Neural progenitor cell (in vitro differentiated cells): ENCODE measurements at regions not wholly inside any gene's neighbourhood (a gene's known extent, or its start where the extent isn't known, plus 50 kb on each side); places are given as distances from the start of the nearest gene placed in this dataset.

Experiments
- DNase-seq: peaks from one replicate; pipeline ENCODE4 v3.0.0-alpha.2; 2016; ENCODE audit warnings: low spot score
- H2AFZ ChIP-seq: fragments of 200-600 bp; sonication (generic); replicated peaks from 2 replicates; pipeline ENCODE4 v1.6.1; 2016; ENCODE audit warnings: antibody characterized with exemption
- H3F3A ChIP-seq: fragments of 200-600 bp; sonication (generic); 2 replicates; pipeline ENCODE4 v1.6.1; 2016; ENCODE audit warnings: antibody characterized with exemption, low read depth
- H3K27ac ChIP-seq: fragments of 200-600 bp; sonication (generic); 2 replicates; pipeline ENCODE4 v1.5.1; 2016; ENCODE audit warnings: mild to moderate bottlenecking
- H3K27me3 ChIP-seq: fragments of 200-600 bp; sonication (generic); 2 replicates; pipeline ENCODE4 v1.6.1; 2016; ENCODE audit warnings: mild to moderate bottlenecking, moderate library complexity
- H3K36me3 ChIP-seq: fragments of 200-600 bp; sonication (generic); 2 replicates; pipeline ENCODE4 v1.5.1; 2016
- H3K4me1 ChIP-seq: fragments of 200-600 bp; sonication (generic); 2 replicates; pipeline ENCODE4 v1.6.1; 2016; ENCODE audit warnings: mixed run types
- H3K4me2 ChIP-seq: fragments of 200-600 bp; sonication (generic); 2 replicates; pipeline ENCODE4 v1.6.1; 2016
- H3K4me3 ChIP-seq: fragments of 200-600 bp; sonication (generic); 2 replicates; pipeline ENCODE4 v1.5.1; 2016
- H3K79me2 ChIP-seq: fragments of 200-600 bp; sonication (generic); 2 replicates; pipeline ENCODE4 v1.6.1; 2016; ENCODE audit warnings: low read depth
- H3K9ac ChIP-seq: fragments of 200-600 bp; sonication (generic); 2 replicates; pipeline ENCODE4 v1.6.1; 2016
- H3K9me3 ChIP-seq: fragments of 200-600 bp; sonication (generic); 2 replicates; pipeline ENCODE4 v1.5.1; 2016; ENCODE audit warnings: low read depth
- H4K20me1 ChIP-seq: fragments of 200-600 bp; sonication (generic); 2 replicates; pipeline ENCODE4 v1.6.1; 2016; ENCODE audit warnings: low read depth
- H3K27ac Mint-ChIP-seq: 3 replicates; pipeline ENCODE4 v1.8.0; 2021; ENCODE audit warnings: mixed read lengths
- H3K27me3 Mint-ChIP-seq: 2 replicates; pipeline ENCODE4 v1.8.0; 2022; ENCODE audit warnings: low read depth, mild to moderate bottlenecking, inconsistent platforms, moderate library complexity, mixed read lengths; ENCODE audit not compliant: insufficient read depth
- H3K36me3 Mint-ChIP-seq: 3 replicates; pipeline ENCODE4 v1.8.0; 2021; ENCODE audit warnings: mixed read lengths
- H3K4me1 Mint-ChIP-seq: 3 replicates; pipeline ENCODE4 v1.8.0; 2021; ENCODE audit warnings: mixed read lengths
- H3K4me3 Mint-ChIP-seq: 3 replicates; pipeline ENCODE4 v1.8.0; 2021; ENCODE audit warnings: mild to moderate bottlenecking, moderate library complexity, mixed read lengths
- H3K9me3 Mint-ChIP-seq: 3 replicates; pipeline ENCODE4 v1.8.0; 2020; ENCODE audit warnings: mixed read lengths
- EZH2 ChIP-seq: fragments of 200-600 bp; sonication (generic); IDR thresholded peaks from 2 replicates; pipeline ENCODE4 v1.6.1; 2017; ENCODE audit warnings: antibody characterized with exemption, mild to moderate bottlenecking, moderate library complexity
- EZH2phosphoT487 ChIP-seq: fragments of 200-600 bp; sonication (generic); IDR thresholded peaks from 2 replicates; pipeline ENCODE4 v1.6.1; 2017; ENCODE audit warnings: antibody characterized with exemption
- TF ChIP-seq, protein P1 (sequence below): fragments of 200-600 bp; sonication (generic); IDR thresholded peaks from 2 replicates; pipeline ENCODE4 v1.5.1; 2017; ENCODE audit warnings: antibody characterized with exemption, mild to moderate bottlenecking

GRCh38 chr3:177811112-177811511 lies 613.8 kb upstream of the TBL1XR1 start:
- Mint-ChIP-seq H3K4me1 (no peaks in the 10 kb centered on the region), H3K4me3 (no peak overlapping the region), H3K27me3 (peaks cover 2% of the 10 kb centered on the region), H3K27ac (no peak overlapping the region), H3K9me3 (peaks cover 7% of the 10 kb centered on the region), H3K36me3 (no peaks in the 10 kb centered on the region)
- Histone ChIP-seq H3F3A (no peaks in the 10 kb centered on the region), H4K20me1 (no peaks in the 10 kb centered on the region), H3K27me3 (no peaks in the 10 kb centered on the region), H3K79me2 (no peaks in the 10 kb centered on the region), H3K9ac (no peak overlapping the region), H3K36me3 (no peaks in the 10 kb centered on the region), H3K9me3 (no peaks in the 10 kb centered on the region), H3K4me3 (no peak overlapping the region), H3K4me2 (no peak overlapping the region), H2AFZ (no peak overlapping the region), H3K4me1 (no peaks in the 10 kb centered on the region), H3K27ac (no peak overlapping the region)
- no peak for DNase-seq
- TF ChIP-seq EZH2phosphoT487, result no peak
- no peak for TF ChIP-seq EZH2
- TF ChIP-seq, protein P1, sequence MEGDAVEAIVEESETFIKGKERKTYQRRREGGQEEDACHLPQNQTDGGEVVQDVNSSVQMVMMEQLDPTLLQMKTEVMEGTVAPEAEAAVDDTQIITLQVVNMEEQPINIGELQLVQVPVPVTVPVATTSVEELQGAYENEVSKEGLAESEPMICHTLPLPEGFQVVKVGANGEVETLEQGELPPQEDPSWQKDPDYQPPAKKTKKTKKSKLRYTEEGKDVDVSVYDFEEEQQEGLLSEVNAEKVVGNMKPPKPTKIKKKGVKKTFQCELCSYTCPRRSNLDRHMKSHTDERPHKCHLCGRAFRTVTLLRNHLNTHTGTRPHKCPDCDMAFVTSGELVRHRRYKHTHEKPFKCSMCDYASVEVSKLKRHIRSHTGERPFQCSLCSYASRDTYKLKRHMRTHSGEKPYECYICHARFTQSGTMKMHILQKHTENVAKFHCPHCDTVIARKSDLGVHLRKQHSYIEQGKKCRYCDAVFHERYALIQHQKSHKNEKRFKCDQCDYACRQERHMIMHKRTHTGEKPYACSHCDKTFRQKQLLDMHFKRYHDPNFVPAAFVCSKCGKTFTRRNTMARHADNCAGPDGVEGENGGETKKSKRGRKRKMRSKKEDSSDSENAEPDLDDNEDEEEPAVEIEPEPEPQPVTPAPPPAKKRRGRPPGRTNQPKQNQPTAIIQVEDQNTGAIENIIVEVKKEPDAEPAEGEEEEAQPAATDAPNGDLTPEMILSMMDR, result no peak

GRCh38 chr3:177811835-177812234 lies 614.6 kb upstream of the TBL1XR1 start:
- H3K9me3 ChIP-seq, result no peaks in the 10 kb centered on the region
- no peaks in the 10 kb centered on the region for H3K27me3 ChIP-seq
- no peaks in the 10 kb centered on the region for H3K79me2 ChIP-seq
- peaks cover 2% of the 10 kb centered on the region for H3K27me3 Mint-ChIP-seq
- no peak overlapping the region for H3K9ac ChIP-seq
- H3K27ac ChIP-seq, result no peak overlapping the region
- H3F3A ChIP-seq, result no peaks in the 10 kb centered on the region
- no peaks in the 10 kb centered on the region for H4K20me1 ChIP-seq
- no peaks in the 10 kb centered on the region for H3K4me1 ChIP-seq
- no peak overlapping the region for H3K4me3 ChIP-seq
- no peak for TF ChIP-seq EZH2phosphoT487
- TF ChIP-seq, protein P1, result no peak
- H3K4me1 Mint-ChIP-seq, result peaks cover 2% of the 10 kb centered on the region
- H3K4me3 Mint-ChIP-seq, result no peak overlapping the region
- DNase-seq, result no peak
- H3K27ac Mint-ChIP-seq, result no peak overlapping the region
- H3K36me3 Mint-ChIP-seq, result no peaks in the 10 kb centered on the region
- no peak overlapping the region for H3K4me2 ChIP-seq
- H3K36me3 ChIP-seq, result no peaks in the 10 kb centered on the region
- no peak overlapping the region for H2AFZ ChIP-seq
- peaks cover 7% of the 10 kb centered on the region for H3K9me3 Mint-ChIP-seq

- no peak overlapping the region for H3K27ac ChIP-seq
- no peak overlapping the region for H3K9ac ChIP-seq
- H3F3A ChIP-seq, result no peaks in the 10 kb centered on the region
- no peak overlapping the region for H3K4me3 Mint-ChIP-seq
- no peak for DNase-seq
- H4K20me1 ChIP-seq, result no peaks in the 10 kb centered on the region
- no peaks in the 10 kb centered on the region for H3K9me3 ChIP-seq
- no peaks in the 10 kb centered on the region for H3K79me2 ChIP-seq
- H3K36me3 ChIP-seq, result no peaks in the 10 kb centered on the region
- H2AFZ ChIP-seq, result no peak overlapping the region
- TF ChIP-seq EZH2 (no peak), EZH2phosphoT487 (no peak)
- TF ChIP-seq, protein P1, result no peak
- no peak overlapping the region for H3K27ac Mint-ChIP-seq
- no peak overlapping the region for H3K4me2 ChIP-seq
- peaks cover 2% of the 10 kb centered on the region for H3K27me3 Mint-ChIP-seq
- H3K27me3 ChIP-seq, result no peaks in the 10 kb centered on the region
- H3K4me1 Mint-ChIP-seq, result peaks cover 2% of the 10 kb centered on the region
- H3K4me1 ChIP-seq, result no peaks in the 10 kb centered on the region
- H3K36me3 Mint-ChIP-seq, result no peaks in the 10 kb centered on the region
- H3K9me3 Mint-ChIP-seq, result peaks cover 7% of the 10 kb centered on the region
- H3K4me3 ChIP-seq, result no peak overlapping the region
Measured at GRCh38 chr3:177812492-177812891, 615.2 kb upstream of the TBL1XR1 start.
